Peyer's patch (tissue), 4 donors: ENCODE measurements at regions not wholly inside any gene's neighbourhood (a gene's known extent, or its start where the extent isn't known, plus 50 kb on each side); places are given as distances from the start of the nearest gene placed in this dataset.

Experiments
- POLR2A ChIP-seq, 2 donors: fragments of 450-650 bp; IDR thresholded peaks; one replicate each; pipeline ENCODE4 v1.5.1; 2017; ENCODE audit warnings: antibody characterized with exemption in 2 of 2, mild to moderate bottlenecking in 2 of 2, moderate library complexity in 2 of 2
- TF ChIP-seq, protein P1 (sequence below), 6 experiments: fragments of 450-650 bp in 4 of 6; fragments of 200-600 bp in 2 of 6; sonication (generic) in 1 of 6; IDR thresholded peaks; one replicate each; pipeline ENCODE4 v1.5.1; 2017 to 2019; ENCODE audit warnings: antibody characterized with exemption in 6 of 6, mild to moderate bottlenecking in 3 of 6, moderate library complexity in 1 of 6

DNA sequence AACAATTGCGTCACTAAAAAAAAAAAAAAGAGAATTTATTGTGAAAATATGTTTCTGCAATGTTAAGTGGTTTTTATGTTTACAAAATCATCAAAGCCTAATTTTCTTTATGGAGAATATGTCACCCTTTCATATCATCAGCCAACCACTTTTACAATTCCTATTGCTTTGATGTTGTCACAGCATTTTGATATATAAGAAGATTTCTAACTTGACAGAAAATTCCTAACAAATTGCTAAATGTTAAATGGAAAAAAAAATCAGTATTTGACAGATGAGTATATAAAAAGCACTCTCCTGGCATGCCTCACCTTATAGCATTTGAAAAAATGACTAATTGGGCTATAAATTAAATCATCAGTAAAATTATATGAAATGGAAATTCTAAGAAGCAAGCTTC lies 1457.3 kb upstream of the ALCAM start:
- TF ChIP-seq, protein P1, sequence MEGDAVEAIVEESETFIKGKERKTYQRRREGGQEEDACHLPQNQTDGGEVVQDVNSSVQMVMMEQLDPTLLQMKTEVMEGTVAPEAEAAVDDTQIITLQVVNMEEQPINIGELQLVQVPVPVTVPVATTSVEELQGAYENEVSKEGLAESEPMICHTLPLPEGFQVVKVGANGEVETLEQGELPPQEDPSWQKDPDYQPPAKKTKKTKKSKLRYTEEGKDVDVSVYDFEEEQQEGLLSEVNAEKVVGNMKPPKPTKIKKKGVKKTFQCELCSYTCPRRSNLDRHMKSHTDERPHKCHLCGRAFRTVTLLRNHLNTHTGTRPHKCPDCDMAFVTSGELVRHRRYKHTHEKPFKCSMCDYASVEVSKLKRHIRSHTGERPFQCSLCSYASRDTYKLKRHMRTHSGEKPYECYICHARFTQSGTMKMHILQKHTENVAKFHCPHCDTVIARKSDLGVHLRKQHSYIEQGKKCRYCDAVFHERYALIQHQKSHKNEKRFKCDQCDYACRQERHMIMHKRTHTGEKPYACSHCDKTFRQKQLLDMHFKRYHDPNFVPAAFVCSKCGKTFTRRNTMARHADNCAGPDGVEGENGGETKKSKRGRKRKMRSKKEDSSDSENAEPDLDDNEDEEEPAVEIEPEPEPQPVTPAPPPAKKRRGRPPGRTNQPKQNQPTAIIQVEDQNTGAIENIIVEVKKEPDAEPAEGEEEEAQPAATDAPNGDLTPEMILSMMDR (IDR thresholded peaks at IDR 0.05) = no peak
- no peak for TF ChIP-seq POLR2A (IDR thresholded peaks at IDR 0.05)
